ENCODE measurements at regions not wholly inside any gene's neighbourhood (a gene's known extent, or its start where the extent isn't known, plus 50 kb on each side); places are given as distances from the start of the nearest gene placed in this dataset.

GRCh38 chr1:212498283-212499040 lies 65.7 kb downstream of the NENF start:
- no peaks in the 10 kb centered on the region for H3K79me2 ChIP-seq (ENCODE audit: low read length)
- H3K4me1 ChIP-seq (ENCODE audit: low read length), result 0 out of 2 replicates have a peak, but pooled peaks cover 8% of the 10 kb centered on the region
- no peaks in the 10 kb centered on the region for H3K36me3 ChIP-seq (replicated peaks; ENCODE audit: insufficient read depth, low read length)
- no peaks in the 10 kb centered on the region for H3F3A ChIP-seq (ENCODE audit: insufficient read depth, low read length)
- no peak overlapping the region for H3K27ac ChIP-seq (ENCODE audit: low read length)
- no peak overlapping the region for H3K9ac ChIP-seq (ENCODE audit: low read length)
- no peaks in the 10 kb centered on the region for H3K9me3 ChIP-seq (replicated peaks; ENCODE audit: insufficient read depth, low read length)
- no peak for DNase-seq
- no peak overlapping the region for H3K4me3 ChIP-seq (ENCODE audit: low read length)
- H4K20me1 ChIP-seq (ENCODE audit: insufficient read depth, low read length), result no peaks in the 10 kb centered on the region
- TF ChIP-seq EZH2phosphoT487 (IDR thresholded peaks at IDR 0.05; ENCODE audit: low read length), result no peak
- TF ChIP-seq, protein P1, sequence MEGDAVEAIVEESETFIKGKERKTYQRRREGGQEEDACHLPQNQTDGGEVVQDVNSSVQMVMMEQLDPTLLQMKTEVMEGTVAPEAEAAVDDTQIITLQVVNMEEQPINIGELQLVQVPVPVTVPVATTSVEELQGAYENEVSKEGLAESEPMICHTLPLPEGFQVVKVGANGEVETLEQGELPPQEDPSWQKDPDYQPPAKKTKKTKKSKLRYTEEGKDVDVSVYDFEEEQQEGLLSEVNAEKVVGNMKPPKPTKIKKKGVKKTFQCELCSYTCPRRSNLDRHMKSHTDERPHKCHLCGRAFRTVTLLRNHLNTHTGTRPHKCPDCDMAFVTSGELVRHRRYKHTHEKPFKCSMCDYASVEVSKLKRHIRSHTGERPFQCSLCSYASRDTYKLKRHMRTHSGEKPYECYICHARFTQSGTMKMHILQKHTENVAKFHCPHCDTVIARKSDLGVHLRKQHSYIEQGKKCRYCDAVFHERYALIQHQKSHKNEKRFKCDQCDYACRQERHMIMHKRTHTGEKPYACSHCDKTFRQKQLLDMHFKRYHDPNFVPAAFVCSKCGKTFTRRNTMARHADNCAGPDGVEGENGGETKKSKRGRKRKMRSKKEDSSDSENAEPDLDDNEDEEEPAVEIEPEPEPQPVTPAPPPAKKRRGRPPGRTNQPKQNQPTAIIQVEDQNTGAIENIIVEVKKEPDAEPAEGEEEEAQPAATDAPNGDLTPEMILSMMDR (IDR thresholded peaks at IDR 0.05; ENCODE audit: low read length), result no peak
- TF ChIP-seq EZH2 (optimal IDR thresholded peaks at IDR 0.05; ENCODE audit: low read depth, low read length), result no peak
- no peak overlapping the region for H2AFZ ChIP-seq (ENCODE audit: low read length)
- H3K9me2 ChIP-seq (replicated peaks; ENCODE audit: insufficient read depth, low read length), result no peaks in the 10 kb centered on the region
- H3K27me3 ChIP-seq (replicated peaks; ENCODE audit: insufficient read depth, low read length), result no peaks in the 10 kb centered on the region
- no peak overlapping the region for H3K4me2 ChIP-seq (ENCODE audit: low read depth, low read length)

DNA sequence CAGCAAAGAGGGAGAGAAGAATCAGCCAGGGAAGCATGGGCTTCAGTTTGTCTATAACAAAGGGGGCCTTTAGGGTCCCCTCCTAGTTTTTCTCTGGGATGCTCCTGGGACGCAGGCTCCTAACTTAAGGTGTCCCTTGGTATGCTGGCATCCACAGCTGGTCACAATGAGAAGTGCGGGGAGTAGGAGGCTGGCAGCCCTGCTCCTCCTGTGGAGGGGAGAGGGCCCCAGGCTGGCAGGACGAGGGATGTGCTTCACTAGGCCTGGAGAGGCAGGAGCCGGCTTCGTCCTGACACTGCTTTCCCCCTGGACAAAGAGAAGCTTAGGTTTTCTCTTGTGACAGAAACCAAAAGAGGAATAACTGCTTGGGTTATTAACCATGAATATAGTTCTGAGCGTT lies 67.6 kb downstream of the NENF start:
- Histone ChIP-seq H4K20me1 (ENCODE audit: insufficient read depth, low read length) (no peaks in the 10 kb centered on the region), H3K9ac (ENCODE audit: low read length) (no peak overlapping the region), H3K27ac (ENCODE audit: low read length) (no peak overlapping the region), H3K9me2 (replicated peaks; ENCODE audit: insufficient read depth, low read length) (no peaks in the 10 kb centered on the region), H3K4me1 (ENCODE audit: low read length) (0 out of 2 replicates have a peak, but pooled peaks cover 8% of the 10 kb centered on the region), H3F3A (ENCODE audit: insufficient read depth, low read length) (no peaks in the 10 kb centered on the region), H3K36me3 (replicated peaks; ENCODE audit: insufficient read depth, low read length) (no peaks in the 10 kb centered on the region), H3K79me2 (ENCODE audit: low read length) (no peaks in the 10 kb centered on the region), H3K4me3 (ENCODE audit: low read length) (no peak overlapping the region), H2AFZ (ENCODE audit: low read length) (no peak overlapping the region), H3K9me3 (replicated peaks; ENCODE audit: insufficient read depth, low read length) (no peaks in the 10 kb centered on the region), H3K4me2 (ENCODE audit: low read depth, low read length) (no peak overlapping the region), H3K27me3 (replicated peaks; ENCODE audit: insufficient read depth, low read length) (no peaks in the 10 kb centered on the region)
- DNase-seq, result no peak
- TF ChIP-seq, protein P1 (IDR thresholded peaks at IDR 0.05; ENCODE audit: low read length), result no peak
- TF ChIP-seq EZH2phosphoT487 (IDR thresholded peaks at IDR 0.05; ENCODE audit: low read length) (no peak), EZH2 (optimal IDR thresholded peaks at IDR 0.05; ENCODE audit: low read depth, low read length) (no peak)

DNA sequence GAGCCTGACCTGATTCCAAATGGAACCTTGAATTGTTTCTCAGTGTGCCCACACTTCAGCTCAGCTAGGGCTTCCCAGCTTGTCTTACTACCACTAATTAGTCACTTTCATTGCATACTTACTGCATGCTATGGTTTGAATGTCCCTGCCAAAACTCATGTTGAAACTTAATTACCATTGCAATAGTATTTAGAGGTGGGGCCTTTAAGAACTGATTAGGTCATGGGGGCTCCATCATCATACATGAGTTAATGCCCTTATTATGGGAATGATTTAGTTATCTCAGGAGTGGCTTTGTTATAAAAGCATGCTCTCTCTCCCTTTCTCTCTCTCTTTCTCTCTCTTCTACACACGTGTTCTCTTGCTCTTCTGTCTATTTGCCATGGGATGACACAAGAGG lies 68.3 kb downstream of the NENF start:
- no peak overlapping the region for H3K9ac ChIP-seq (ENCODE audit: low read length)
- no peaks in the 10 kb centered on the region for H3K36me3 ChIP-seq (replicated peaks; ENCODE audit: insufficient read depth, low read length)
- H3F3A ChIP-seq (ENCODE audit: insufficient read depth, low read length), result no peaks in the 10 kb centered on the region
- no peaks in the 10 kb centered on the region for H3K79me2 ChIP-seq (ENCODE audit: low read length)
- H3K9me2 ChIP-seq (replicated peaks; ENCODE audit: insufficient read depth, low read length), result no peaks in the 10 kb centered on the region
- 0 out of 2 replicates have a peak, but pooled peaks cover 8% of the 10 kb centered on the region for H3K4me1 ChIP-seq (ENCODE audit: low read length)
- H3K27me3 ChIP-seq (replicated peaks; ENCODE audit: insufficient read depth, low read length), result no peaks in the 10 kb centered on the region
- no peak overlapping the region for H2AFZ ChIP-seq (ENCODE audit: low read length)
- no peak overlapping the region for H3K27ac ChIP-seq (ENCODE audit: low read length)
- H3K4me2 ChIP-seq (ENCODE audit: low read depth, low read length), result no peak overlapping the region
- H4K20me1 ChIP-seq (ENCODE audit: insufficient read depth, low read length), result no peaks in the 10 kb centered on the region
- H3K4me3 ChIP-seq (ENCODE audit: low read length), result no peak overlapping the region
- H3K9me3 ChIP-seq (replicated peaks; ENCODE audit: insufficient read depth, low read length), result no peaks in the 10 kb centered on the region
- DNase-seq, result no peak
- TF ChIP-seq, protein P1 (IDR thresholded peaks at IDR 0.05; ENCODE audit: low read length), result no peak
- TF ChIP-seq EZH2 (optimal IDR thresholded peaks at IDR 0.05; ENCODE audit: low read depth, low read length) (no peak), EZH2phosphoT487 (IDR thresholded peaks at IDR 0.05; ENCODE audit: low read length) (no peak)
